ENCODE measurements at regions not wholly inside any gene's neighbourhood (a gene's known extent, or its start where the extent isn't known, plus 50 kb on each side); places are given as distances from the start of the nearest gene placed in this dataset.
A peak's percentile ranks its signal among the peaks of the same experiment; 100 is the strongest.

GRCh38 chr3:72214066-72214951, 429.4 kb upstream of the PROK2 start:
- no peaks in the 10 kb centered on the region for H3K4me1 ChIP-seq
- H3K4me3 ChIP-seq, result no peak overlapping the region
- H3K9me3 ChIP-seq, result no peaks in the 10 kb centered on the region
- DNase-seq (no peak), ATAC-seq (ENCODE audit: low FRiP score in 2 of 2) (peak in 1 of 2 donors; percentile 82)
- H3K27ac ChIP-seq, result no peak overlapping the region
- H3K27me3 ChIP-seq, result no peaks in the 10 kb centered on the region
- H3K36me3 ChIP-seq, result no peaks in the 10 kb centered on the region
- WGBS, 2 donors, result 73 to 79% methylated on average over 11 of the region's 11 CpGs
- no peak for TF ChIP-seq POLR2AphosphoS5 (IDR thresholded peaks at IDR 0.05)
- TF ChIP-seq EP300 (IDR thresholded peaks at IDR 0.05), result no peak
- no peak for TF ChIP-seq POLR2A (IDR thresholded peaks at IDR 0.05)
- TF ChIP-seq CTCF (IDR thresholded peaks at IDR 0.05), result no peak

DNA sequence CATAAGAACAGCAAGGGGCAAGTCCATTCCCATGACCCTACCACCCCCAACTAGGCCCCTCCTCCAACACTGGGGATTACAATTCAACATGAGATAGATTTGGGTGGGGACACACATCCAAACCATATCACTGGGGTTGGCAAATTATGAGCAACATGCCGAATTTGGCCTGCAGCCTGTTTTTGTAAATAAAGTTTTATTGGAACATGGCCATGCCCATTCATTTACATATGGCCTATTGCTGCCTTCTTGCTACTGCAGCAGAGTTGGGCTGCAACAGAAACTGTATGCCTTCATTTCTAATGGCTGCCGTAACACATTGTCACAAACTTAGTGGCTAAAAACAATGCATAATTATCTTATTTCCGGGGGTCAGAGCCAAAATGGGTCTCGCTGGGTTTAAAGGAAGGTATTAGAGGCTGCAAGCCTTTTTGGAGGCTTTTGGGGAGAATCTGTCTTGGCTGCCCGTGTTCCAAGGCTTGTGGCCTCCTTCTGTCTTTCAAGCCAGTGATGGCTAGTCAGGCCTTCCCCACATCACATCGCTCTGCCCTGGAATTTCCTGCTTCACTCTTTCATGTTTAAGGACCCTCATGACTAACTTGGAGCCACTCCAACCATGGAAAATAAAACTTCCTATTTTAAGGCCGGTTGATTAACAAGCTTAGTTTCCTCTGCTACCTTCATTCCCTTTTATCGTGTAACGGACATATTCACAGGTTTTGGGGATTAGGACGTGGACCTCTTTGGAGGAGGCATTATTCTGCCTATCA, 428.5 kb upstream of the PROK2 start:
- H3K27me3 ChIP-seq, result no peaks in the 10 kb centered on the region
- no peaks in the 10 kb centered on the region for H3K9me3 ChIP-seq
- H3K4me3 ChIP-seq, result no peak overlapping the region
- no peaks in the 10 kb centered on the region for H3K4me1 ChIP-seq
- H3K36me3 ChIP-seq, result no peaks in the 10 kb centered on the region
- 49 to 58% methylated on average over 10 of the region's 10 CpGs for whole genome bisulfite sequencing, 2 donors
- DNase-seq (no peak), ATAC-seq (ENCODE audit: low FRiP score in 2 of 2) (no peak)
- no peak overlapping the region for H3K27ac ChIP-seq
- TF ChIP-seq POLR2AphosphoS5 (IDR thresholded peaks at IDR 0.05) (no peak), EP300 (IDR thresholded peaks at IDR 0.05) (no peak), POLR2A (IDR thresholded peaks at IDR 0.05) (no peak), CTCF (IDR thresholded peaks at IDR 0.05) (no peak)

DNA sequence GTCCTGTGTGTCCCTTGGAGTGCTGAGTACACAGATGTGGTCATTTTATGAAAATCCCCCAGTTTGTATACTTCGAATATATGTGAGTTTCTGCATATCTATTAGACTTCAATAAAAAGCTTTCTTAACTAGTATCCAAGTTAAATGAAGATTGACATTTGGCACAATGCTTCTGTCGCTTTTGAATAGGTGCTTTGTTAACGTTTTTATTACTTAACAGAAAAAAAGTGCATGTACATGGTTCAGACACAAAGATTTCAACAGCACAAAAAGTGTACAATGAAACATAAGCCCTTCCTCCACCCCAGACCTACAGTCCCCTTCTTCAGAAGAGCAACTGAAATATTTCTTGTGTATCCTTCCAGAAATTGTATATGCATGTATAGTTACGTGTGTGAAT, 427.4 kb upstream of the PROK2 start:
- Histone ChIP-seq H3K36me3 (no peaks in the 10 kb centered on the region), H3K27me3 (no peaks in the 10 kb centered on the region), H3K9me3 (no peaks in the 10 kb centered on the region), H3K4me1 (no peaks in the 10 kb centered on the region), H3K4me3 (no peak overlapping the region), H3K27ac (no peak overlapping the region)
- no peak for ATAC-seq (ENCODE audit: low FRiP score in 2 of 2)
- DNase-seq, result no peak
- TF ChIP-seq POLR2AphosphoS5 (IDR thresholded peaks at IDR 0.05) (no peak), POLR2A (IDR thresholded peaks at IDR 0.05) (no peak), EP300 (IDR thresholded peaks at IDR 0.05) (no peak), CTCF (IDR thresholded peaks at IDR 0.05) (no peak)
- 87 to 90% methylated on average over 4 of the region's 4 CpGs for WGBS, 2 donors

DNA sequence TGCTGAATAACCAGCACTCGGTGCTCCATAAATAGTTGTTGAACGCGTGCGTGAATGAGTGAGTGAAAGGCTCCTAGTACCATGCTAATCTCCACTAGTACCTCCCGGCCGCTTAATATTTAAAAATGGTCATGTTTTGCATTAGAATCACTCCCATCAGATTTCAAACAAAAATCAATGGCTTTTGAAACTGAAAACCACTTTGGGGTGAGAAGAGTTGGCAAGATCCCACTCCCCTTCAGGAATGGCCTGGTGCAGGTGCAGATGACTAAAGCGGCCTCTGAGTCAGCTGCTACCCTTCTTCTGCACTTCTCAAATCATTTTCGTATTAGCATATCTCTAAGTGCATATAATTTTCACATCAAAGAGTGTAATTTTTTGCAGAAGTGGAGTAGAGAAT, 425.3 kb upstream of the PROK2 start:
- 66% methylated on average over 8 of the region's 8 CpGs for WGBS, 2 donors
- no peak for ATAC-seq (ENCODE audit: low FRiP score in 2 of 2)
- DNase-seq, result no peak
- no peaks in the 10 kb centered on the region for H3K27me3 ChIP-seq
- H3K4me3 ChIP-seq, result no peak overlapping the region
- no peaks in the 10 kb centered on the region for H3K36me3 ChIP-seq
- no peak for TF ChIP-seq POLR2A (IDR thresholded peaks at IDR 0.05)
- no peak for TF ChIP-seq CTCF (IDR thresholded peaks at IDR 0.05)
- TF ChIP-seq POLR2AphosphoS5 (IDR thresholded peaks at IDR 0.05), result no peak
- no peak for TF ChIP-seq EP300 (IDR thresholded peaks at IDR 0.05)
- H3K9me3 ChIP-seq, result no peaks in the 10 kb centered on the region
- no peak overlapping the region for H3K27ac ChIP-seq
- no peaks in the 10 kb centered on the region for H3K4me1 ChIP-seq
